NCI-H128 (cell line): ENCODE measurements at regions not wholly inside any gene's neighbourhood (a gene's known extent, or its start where the extent isn't known, plus 50 kb on each side); places are given as distances from the start of the nearest gene placed in this dataset.

ENCODE experiments used
- DNase-seq: peaks from one replicate; lab custom pipeline; 2025; ENCODE audit not compliant: unreplicated experiment; lab: John Stamatoyannopoulos, UW

- DNase-seq, result no peak
These were observed 308.3 kb upstream of the IGFBP3 start for GRCh38 chr7:46229409-46229808.

DNA sequence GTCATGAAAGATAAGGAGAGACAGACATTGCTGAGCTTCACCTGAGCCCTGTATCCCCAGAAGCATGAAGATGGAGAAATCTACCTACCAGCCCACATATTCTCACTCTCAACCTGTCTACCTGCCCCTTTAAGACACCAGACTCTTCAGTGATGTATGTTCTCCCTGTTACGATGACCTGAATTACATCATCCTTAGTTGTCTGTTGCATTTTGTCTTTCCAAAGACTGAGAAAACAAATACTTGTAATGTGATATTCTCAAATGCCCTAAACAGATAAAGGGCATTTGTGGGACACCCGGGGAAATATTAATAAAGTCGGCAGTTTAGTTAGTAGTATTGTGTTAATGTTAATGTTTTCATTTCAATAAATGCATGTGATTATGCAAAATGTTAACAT, 305.8 kb upstream of the IGFBP3 start:
- DNase-seq, result no peak

DNA sequence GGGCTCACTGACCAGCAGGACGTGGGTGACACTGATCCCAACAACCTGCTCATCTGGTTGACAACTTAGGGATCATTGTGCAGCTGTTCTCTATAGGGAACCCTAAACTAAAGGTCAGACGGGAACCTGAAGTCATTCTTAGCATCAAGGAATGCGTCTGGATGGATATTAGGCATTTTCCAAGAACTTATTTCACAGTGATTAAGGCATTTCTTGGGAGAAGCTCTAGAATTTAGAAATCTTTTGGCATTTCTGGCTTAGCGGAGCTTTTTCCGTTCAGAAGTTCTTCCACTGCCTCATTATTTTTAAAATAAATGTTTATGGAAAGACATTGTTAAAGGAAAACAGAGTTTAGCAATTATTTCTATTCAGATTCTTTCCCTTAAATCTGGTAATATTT, 303.3 kb upstream of the IGFBP3 start:
- no peak for DNase-seq

DNA sequence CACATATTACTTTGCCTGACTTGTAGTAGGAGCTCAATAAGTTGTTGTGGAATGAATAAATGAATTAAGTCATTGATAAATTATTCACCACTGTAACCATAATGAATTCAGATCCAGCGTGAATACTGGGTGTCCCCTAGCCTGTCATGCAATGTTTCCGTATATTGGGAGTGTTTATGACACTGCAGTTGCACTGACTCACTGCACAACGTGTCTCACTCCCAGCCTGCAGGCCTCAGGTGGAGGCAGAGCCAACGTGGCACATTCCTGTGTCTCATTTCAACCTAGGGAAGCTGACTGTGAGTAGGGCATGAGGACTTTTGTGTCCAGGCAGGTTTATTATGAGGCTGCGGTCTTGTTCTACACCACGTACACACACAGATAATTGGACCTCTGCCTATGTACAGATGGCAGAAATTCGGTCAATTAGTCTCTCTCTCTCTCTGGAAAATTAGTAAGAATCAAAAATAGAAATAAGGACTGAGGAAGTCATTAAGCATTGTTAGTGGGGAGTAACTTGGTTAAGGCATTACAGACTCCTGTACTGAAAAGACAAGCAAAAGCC, 299.1 kb upstream of the IGFBP3 start:
- DNase-seq, result no peak

GRCh38 chr7:46218461-46219200, 297.6 kb upstream of the IGFBP3 start:
- no peak for DNase-seq

GRCh38 chr7:46215987-46216567, 295.0 kb upstream of the IGFBP3 start:
- DNase-seq, result peak; percentile 23

GRCh38 chr7:46214526-46214925, 293.5 kb upstream of the IGFBP3 start:
- DNase-seq, result no peak

DNA sequence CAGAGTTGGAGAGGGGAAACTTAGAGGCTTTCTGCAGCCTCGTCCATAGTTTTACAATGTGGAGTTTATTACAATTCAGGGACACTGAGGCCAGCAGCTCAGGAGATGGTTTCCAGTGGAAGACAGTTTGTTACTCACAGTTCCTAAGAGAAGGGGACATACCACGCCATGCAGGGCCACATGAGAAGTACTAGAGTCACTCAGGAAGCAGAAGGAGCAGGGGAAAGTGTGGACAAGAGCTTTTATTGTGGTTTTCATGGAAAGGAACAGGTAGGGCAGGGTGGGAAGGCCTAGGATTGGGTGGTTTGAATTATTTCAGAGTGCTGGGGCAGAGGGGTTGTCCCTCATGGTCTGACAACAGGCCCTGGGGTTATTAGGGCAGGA, 292.1 kb upstream of the IGFBP3 start:
- no peak for DNase-seq

GRCh38 chr7:46212425-46213153, 291.5 kb upstream of the IGFBP3 start:
- no peak for DNase-seq

- no peak for DNase-seq
These were observed 289.4 kb upstream of the IGFBP3 start for GRCh38 chr7:46210467-46210866.

GRCh38 chr7:46209611-46210388, 288.7 kb upstream of the IGFBP3 start:
- DNase-seq, result no peak

DNA sequence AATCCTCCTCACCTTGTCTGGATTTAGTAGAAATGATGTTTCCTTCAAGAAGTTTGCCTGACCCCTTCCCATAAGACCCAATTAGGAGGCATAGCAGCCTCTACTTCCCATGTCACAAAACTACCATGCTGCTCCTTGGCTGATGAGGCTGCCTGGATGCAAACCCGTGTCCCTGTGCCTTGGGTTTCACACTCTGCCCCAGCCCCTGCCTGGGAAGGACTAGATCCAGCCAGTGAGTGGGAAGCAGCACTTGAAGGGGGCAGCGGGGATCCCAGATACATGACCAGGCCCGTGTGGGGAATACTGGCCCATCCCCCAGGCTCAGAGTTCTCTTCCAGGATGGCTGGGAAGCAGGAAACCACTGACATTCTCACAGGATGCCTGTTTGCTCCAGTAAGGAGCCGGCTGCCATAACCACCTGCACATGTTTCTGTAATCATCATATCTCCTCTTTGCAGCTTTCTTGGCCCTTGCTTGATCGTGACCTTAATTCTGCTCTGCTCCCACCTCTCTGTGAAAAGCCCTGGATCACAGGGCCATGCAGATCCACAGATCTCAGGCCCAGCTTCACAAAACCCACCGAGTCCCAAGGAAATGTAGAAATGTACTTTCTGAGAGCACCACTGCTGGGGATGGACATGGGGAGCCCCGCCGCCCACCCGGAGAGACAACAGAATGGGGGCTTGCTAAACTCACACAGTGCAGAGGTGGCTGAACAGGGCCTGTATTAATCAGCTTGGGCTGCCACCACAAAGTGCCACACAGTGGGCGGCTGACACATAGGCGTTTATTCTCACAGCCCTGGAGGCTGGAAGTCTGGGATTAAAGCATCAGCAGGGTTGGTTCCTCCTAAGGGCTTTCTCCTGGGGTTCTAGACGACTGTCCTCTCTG, 287.8 kb upstream of the IGFBP3 start:
- DNase-seq, result no peak

DNA sequence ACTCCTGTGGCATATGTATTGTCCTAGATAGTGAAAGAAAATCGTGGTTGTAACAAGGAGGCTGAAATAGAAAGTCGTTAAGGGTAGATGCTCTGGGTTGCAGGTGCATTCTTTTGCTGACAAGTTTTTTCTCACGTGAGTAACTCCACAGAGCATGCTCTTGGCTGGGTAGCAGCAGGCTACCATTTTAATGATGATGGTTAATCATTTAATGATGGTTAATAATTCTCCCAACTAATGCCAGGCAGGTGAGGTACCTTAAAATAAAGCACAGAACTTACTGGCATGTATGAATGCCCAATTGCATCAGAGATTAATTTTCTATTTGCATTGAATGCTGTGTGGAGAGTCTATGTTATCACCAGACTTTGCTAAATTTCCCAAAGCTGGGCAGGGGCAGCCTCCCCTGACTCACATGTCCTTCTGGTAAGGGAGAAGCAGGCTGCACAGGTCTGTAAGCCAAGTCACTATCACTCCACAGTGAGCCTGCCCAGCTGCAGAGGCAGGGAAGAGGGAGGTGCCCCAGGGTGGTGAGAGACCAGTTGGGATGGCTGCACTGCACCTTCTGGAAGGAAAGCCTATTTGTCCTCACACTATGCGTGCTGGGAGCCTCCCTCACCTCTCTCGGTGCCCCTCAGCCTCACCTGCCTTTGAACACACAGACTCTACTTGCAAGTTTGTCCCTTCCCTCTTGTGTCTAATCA, 287.0 kb upstream of the IGFBP3 start:
- no peak for DNase-seq

DNA sequence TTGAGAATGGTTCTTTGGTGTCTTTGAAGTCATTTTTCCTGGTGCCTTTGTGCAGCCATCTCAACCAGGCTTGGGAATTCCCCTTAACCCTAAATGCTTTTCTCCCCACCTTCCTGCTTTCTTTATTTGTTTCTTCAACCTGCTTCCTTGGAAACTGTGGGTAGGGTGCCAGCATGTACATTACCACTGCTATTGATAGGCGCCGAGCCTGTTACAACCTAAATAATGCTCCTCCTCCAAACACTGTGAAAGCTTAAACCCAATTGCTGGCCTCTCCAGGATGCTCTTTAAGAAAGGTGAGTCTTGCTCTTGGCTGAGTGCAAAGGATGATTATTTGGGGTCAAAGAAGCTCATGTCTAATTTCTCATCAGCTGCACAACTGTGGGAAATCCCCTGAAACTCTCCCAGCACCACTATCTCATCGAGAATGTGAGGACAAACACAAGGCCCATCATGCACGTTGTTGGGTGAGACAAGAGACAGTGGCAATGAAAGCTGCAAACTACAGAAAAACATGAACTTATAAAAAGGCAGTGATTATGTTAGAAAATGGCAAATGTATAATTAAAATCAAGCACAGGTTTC, 285.5 kb upstream of the IGFBP3 start:
- no peak for DNase-seq

- no peak for DNase-seq
These were observed 284.4 kb upstream of the IGFBP3 start for GRCh38 chr7:46205478-46205877.

DNA sequence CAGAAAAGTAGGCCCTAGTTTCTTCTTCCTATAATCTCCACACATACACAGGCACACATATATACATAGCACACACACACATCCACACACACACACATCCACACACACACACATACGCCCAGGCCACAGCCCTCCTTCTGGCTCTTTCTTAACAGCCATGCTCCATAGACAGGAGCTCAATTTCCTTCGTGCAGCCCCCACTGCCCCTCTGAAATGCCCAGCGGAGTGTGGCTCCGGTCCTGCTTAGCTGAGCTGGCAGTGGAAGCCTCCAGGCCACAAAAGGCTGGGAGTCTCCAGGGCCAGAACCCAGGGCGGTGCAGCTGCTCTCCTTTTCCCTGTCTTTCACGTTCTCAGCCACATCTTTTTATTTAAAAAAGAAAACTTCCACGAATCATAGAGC, 282.9 kb upstream of the IGFBP3 start:
- DNase-seq, result no peak

DNA sequence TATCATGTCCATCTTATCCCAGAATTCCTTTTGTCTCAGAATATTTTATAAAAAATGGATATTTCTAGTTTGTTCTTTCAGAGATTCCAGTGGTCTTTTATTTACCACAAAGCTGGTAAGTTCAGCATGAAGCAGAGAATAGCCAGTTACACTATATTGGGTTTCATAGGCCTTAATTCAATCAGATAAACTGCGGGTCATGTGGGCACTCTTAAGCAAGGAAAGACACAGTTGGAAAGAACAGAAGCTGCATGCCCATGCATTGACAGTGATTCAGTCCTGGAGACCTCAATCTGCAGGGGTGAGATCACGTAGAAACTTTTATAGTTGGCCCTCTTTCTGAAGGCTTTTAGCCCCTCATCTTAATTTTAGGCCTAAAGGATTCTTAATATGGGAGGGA, 281.3 kb upstream of the IGFBP3 start:
- DNase-seq, result no peak

- no peak for DNase-seq
These were observed 280.9 kb upstream of the IGFBP3 start for GRCh38 chr7:46201961-46202360.

- no peak for DNase-seq
These were observed 277.6 kb upstream of the IGFBP3 start for GRCh38 chr7:46198701-46199100.
